ENCODE measurements at regions not wholly inside any gene's neighbourhood (a gene's known extent, or its start where the extent isn't known, plus 50 kb on each side); places are given as distances from the start of the nearest gene placed in this dataset.

DNA sequence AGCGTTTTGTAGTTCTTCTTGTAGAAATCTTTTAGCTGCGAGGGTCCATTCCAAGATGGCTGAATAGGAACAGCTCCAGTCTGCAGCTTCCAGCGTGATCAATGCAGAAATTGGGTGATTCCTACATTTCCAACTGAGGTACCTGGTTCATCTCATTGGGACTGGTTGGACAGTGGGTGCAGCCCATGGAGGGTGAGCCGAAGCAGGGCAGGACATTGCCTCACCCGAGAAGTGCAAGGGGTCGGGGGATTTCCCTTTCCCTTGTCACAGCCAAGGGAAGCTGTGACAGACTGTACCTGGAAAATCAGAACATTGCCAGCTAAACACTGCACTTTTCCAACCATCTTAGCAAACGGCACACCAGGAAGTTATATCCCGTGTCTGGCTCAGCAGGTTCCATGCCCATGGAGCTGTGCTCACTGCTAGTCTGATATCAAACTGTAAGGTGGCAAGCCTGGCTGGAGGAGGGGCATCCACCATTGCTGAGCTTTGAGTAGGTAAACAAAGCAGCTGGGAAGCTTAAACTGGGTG is 176.0 kb upstream of the SPRY2 start:
- Histone ChIP-seq H2AK5ac (ENCODE audit: low read depth, low read length) (no peak overlapping the region), H3K27me3 (ENCODE audit: control insufficient read depth, insufficient read depth, low read length) (no peaks in the 10 kb centered on the region), H2BK20ac (ENCODE audit: low read depth, low read length) (no peak overlapping the region), H4K5ac (ENCODE audit: low read depth, low read length) (no peak overlapping the region), H2AFZ (replicated peaks; ENCODE audit: low read length, poor library complexity) (no peak overlapping the region), H3K23ac (ENCODE audit: low read depth, low read length) (no peak overlapping the region), H3K56ac (ENCODE audit: extremely low read depth, insufficient read depth, low read length) (no peak overlapping the region), H3K18ac (ENCODE audit: low read depth, low read length) (no peak overlapping the region), H4K8ac (ENCODE audit: low read depth in 2 of 2, low read length in 2 of 2) (no peak overlapping the region), H3K14ac (replicated peaks; ENCODE audit: low read depth, low read length) (no peak overlapping the region), H3K9ac (ENCODE audit: low read depth, low read length) (no peak overlapping the region), H3K27ac (ENCODE audit: insufficient read depth, low read length) (no peak overlapping the region), H3K9me1 (ENCODE audit: insufficient read depth, low read length) (no peaks in the 10 kb centered on the region), H4K20me1 (ENCODE audit: insufficient read depth, low read length) (no peaks in the 10 kb centered on the region), H2AK9ac (replicated peaks; ENCODE audit: low read depth, low read length, poor library complexity) (no peak overlapping the region), H3K4me3 (ENCODE audit: insufficient read depth, low read depth, low read length) (no peak overlapping the region), H2BK120ac (ENCODE audit: low read depth, low read length) (no peak overlapping the region), H3K4ac (ENCODE audit: low read depth, low read length) (no peak overlapping the region), H3K4me2 (ENCODE audit: low read depth, low read length) (no peak overlapping the region), H2BK5ac (ENCODE audit: low read depth, low read length, poor library complexity, severe bottlenecking) (no peak overlapping the region), H3K4me1 (ENCODE audit: control insufficient read depth, insufficient read depth, low read length) (no peaks in the 10 kb centered on the region), H3K9me3 (ENCODE audit: control insufficient read depth, insufficient read depth, low read length) (no peaks in the 10 kb centered on the region), H3K79me1 (ENCODE audit: low read depth in 1 of 2, low read length in 2 of 2) (no peaks in the 10 kb centered on the region), H3K36me3 (ENCODE audit: control insufficient read depth, insufficient read depth, low read length) (no peaks in the 10 kb centered on the region), H4K91ac (ENCODE audit: insufficient read depth, low read depth, low read length) (no peak overlapping the region), H2BK15ac (ENCODE audit: low read depth, low read length) (no peak overlapping the region)
- BruUV-seq (replicated peaks): no TSS peak
- CTCF ChIA-PET: no interaction called here
- dilution Hi-C loops (cut with HindIII; ENCODE audit: low sequenced_read_pairs, unreplicated experiment) (no loop called here), intact Hi-C loops (cut with micrococcal nuclease) (no loop called here), in situ Hi-C loops (cut with MboI; ENCODE audit: low sequenced_read_pairs) (no loop called here)
- DNase-seq: no peak
- WGBS, 2 experiments (ENCODE audit: extremely low coverage in 2 of 2, insufficient read length in 1 of 2): 61% methylated on average over 2 of the region's 8 CpGs; no CpG with 5 or more reads in 1 of the 2 experiments
- POLR2A ChIA-PET (ENCODE audit: unreplicated experiment): no interaction called here
- TF ChIP-seq CHD1 (IDR thresholded peaks at IDR 0.05; ENCODE audit: low read depth, low read length) (no peak), RCOR1 (IDR thresholded peaks at IDR 0.05; ENCODE audit: insufficient replicate concordance, low read length) (no peak), RAD21 (IDR thresholded peaks at IDR 0.05; ENCODE audit: low read length) (no peak), POLR2A (IDR thresholded peaks at IDR 0.05; ENCODE audit: low read depth, low read length) (no peak), MAZ (IDR thresholded peaks at IDR 0.05; ENCODE audit: borderline replicate concordance, low read depth, low read length) (no peak), MAFK (IDR thresholded peaks at IDR 0.05; ENCODE audit: low read depth, low read length) (no peak), MXI1 (IDR thresholded peaks at IDR 0.05; ENCODE audit: borderline replicate concordance, low read depth, low read length) (no peak), RFX5 (IDR thresholded peaks at IDR 0.05; ENCODE audit: low read depth, low read length) (no peak), FOS (IDR thresholded peaks at IDR 0.05; ENCODE audit: low read depth, low read length) (no peak), CEBPB (IDR thresholded peaks at IDR 0.05; ENCODE audit: low read depth, low read length) (no peak)
- TF ChIP-seq, protein P1, sequence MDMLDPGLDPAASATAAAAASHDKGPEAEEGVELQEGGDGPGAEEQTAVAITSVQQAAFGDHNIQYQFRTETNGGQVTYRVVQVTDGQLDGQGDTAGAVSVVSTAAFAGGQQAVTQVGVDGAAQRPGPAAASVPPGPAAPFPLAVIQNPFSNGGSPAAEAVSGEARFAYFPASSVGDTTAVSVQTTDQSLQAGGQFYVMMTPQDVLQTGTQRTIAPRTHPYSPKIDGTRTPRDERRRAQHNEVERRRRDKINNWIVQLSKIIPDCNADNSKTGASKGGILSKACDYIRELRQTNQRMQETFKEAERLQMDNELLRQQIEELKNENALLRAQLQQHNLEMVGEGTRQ (IDR thresholded peaks at IDR 0.05; ENCODE audit: low read depth, low read length): no peak
- TF ChIP-seq, protein P2, sequence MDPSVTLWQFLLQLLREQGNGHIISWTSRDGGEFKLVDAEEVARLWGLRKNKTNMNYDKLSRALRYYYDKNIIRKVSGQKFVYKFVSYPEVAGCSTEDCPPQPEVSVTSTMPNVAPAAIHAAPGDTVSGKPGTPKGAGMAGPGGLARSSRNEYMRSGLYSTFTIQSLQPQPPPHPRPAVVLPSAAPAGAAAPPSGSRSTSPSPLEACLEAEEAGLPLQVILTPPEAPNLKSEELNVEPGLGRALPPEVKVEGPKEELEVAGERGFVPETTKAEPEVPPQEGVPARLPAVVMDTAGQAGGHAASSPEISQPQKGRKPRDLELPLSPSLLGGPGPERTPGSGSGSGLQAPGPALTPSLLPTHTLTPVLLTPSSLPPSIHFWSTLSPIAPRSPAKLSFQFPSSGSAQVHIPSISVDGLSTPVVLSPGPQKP (IDR thresholded peaks at IDR 0.05; ENCODE audit: borderline replicate concordance, low read depth, low read length): no peak
- TF ChIP-seq, protein P3, sequence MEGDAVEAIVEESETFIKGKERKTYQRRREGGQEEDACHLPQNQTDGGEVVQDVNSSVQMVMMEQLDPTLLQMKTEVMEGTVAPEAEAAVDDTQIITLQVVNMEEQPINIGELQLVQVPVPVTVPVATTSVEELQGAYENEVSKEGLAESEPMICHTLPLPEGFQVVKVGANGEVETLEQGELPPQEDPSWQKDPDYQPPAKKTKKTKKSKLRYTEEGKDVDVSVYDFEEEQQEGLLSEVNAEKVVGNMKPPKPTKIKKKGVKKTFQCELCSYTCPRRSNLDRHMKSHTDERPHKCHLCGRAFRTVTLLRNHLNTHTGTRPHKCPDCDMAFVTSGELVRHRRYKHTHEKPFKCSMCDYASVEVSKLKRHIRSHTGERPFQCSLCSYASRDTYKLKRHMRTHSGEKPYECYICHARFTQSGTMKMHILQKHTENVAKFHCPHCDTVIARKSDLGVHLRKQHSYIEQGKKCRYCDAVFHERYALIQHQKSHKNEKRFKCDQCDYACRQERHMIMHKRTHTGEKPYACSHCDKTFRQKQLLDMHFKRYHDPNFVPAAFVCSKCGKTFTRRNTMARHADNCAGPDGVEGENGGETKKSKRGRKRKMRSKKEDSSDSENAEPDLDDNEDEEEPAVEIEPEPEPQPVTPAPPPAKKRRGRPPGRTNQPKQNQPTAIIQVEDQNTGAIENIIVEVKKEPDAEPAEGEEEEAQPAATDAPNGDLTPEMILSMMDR (conservative IDR thresholded peaks at IDR 0.05; ENCODE audit: low read depth, low read length): no peak
- ATAC-seq (ENCODE audit: low read depth): no peak

Measured in IMR-90 (cell line).